ENCODE measurements at regions not wholly inside any gene's neighbourhood (a gene's known extent, or its start where the extent isn't known, plus 50 kb on each side); places are given as distances from the start of the nearest gene placed in this dataset.
"Not testable (repeated sequence)": the region's sequence is repeated elsewhere in the genome, so short reads cannot be mapped to it uniquely, and the experiment has no call there.

DNA sequence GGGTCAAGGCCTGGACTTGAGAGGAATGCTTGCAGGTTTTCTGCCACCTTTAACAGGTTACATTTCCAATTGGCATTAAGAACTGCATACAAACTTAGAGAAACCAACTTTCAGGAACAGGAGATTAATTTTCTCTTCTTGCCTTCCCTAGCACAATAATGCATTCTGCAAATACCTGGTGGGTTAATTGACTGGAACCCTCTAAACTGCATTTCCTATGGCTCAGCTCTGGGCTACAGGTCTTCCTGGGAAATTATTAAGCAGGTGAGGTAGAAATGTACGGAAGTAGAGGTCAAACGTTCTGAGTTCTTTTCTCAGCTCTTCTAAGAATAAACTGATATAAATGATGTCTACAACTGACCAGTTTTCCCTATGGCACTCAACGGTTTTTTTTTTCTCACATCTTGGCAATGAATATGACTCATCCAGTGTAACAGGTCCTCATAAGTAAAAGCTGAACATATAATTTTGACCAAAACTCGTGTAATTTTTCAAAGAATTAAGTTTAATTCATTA is 144.9 kb upstream of the PELI2 start:
- peak in 1 of 4 donors; percentile 63 for DNase-seq (ENCODE audit: low read depth in 4 of 4, low spot score in 2 of 4)

DNA sequence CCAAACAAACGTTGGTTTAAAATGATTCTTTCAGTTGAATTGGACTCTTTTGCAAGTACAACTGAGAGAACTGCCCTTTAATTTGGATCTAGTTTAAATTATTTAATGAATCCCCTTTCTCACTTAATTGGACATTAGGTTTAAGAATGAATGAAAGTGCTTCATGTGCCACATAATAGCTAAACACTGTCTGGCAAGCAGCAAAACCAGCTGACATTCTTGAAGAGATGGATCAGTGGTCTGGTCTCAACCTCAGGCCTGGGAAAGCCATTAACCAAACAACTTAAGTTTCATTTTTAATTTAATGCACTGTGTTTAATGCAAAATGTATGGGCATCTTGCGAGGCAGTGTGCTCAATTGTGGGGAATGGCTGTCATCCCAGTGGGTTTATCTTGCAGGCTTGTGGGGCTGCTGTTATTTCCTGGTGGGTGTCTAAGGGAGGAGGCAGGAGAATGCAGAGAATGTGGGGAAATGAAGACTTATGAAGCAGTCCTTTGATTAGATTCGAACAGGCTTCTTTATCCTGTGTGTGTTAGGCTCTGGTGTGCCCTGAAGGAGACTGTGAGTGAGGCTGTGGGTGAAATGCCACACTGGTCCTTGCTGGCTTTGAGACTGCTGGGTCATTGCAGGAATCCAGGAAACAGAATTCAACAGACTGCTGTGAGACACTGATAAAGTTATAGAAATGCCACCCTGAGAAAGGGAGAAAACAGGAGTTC is 144.1 kb upstream of the PELI2 start:
- DNase-seq (ENCODE audit: low read depth in 4 of 4, low spot score in 2 of 4), result no peak

GRCh38 chr14:55975281-55975910 is 142.8 kb upstream of the PELI2 start:
- DNase-seq (ENCODE audit: low read depth in 4 of 4, low spot score in 2 of 4), result no peak

- no peak for DNase-seq (ENCODE audit: low read depth in 4 of 4, low spot score in 2 of 4)
Observed at GRCh38 chr14:55976219-55976618, 142.0 kb upstream of the PELI2 start.

DNA sequence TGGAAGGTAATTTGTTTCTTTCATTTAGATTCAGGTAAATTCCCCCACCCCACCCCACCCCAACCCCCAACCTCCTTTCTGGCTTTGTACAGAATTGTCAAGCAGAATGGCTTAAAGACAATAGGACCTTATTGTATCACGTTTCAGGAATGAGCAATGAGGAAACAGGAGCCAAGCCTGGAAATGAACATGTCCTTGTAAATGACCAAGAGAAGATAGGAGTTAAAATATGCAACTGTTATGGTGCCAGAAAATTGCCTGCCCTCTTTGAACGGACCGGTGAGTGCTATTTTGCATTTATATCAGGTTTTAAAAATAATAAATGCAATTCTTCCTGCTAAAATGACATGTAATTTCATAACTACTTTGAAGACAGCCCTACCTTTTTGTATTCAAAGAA is 141.6 kb upstream of the PELI2 start:
- DNase-seq (ENCODE audit: low read depth in 4 of 4, low spot score in 2 of 4), result no peak

GRCh38 chr14:55977392-55978150 is 140.6 kb upstream of the PELI2 start:
- no peak for DNase-seq (ENCODE audit: low read depth in 4 of 4, low spot score in 2 of 4)

GRCh38 chr14:55979096-55979495 is 139.1 kb upstream of the PELI2 start:
- no peak for DNase-seq (ENCODE audit: low read depth in 4 of 4, low spot score in 2 of 4)

GRCh38 chr14:55979781-55980180 is 138.4 kb upstream of the PELI2 start:
- no peak for DNase-seq (ENCODE audit: low read depth in 4 of 4, low spot score in 2 of 4)

DNA sequence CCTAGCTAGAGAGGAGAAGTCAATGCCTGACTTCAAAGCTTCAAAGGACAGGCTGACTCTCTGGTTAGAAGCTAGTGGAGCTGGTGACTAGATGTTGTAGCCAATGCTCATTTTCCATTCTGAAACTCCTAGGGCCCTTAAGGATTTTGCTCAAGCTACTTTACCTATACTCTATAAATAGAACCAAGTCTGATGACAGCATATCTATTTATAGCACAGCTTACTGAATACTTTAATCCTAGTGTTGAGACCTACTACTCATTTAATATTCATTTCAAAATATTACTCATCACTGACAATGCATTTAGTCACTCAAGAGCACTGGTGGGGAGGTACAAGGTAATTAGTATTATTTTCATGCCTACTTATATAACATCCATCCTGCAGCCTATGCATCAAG is 137.2 kb upstream of the PELI2 start:
- DNase-seq (ENCODE audit: low read depth in 4 of 4, low spot score in 2 of 4), result no peak

DNA sequence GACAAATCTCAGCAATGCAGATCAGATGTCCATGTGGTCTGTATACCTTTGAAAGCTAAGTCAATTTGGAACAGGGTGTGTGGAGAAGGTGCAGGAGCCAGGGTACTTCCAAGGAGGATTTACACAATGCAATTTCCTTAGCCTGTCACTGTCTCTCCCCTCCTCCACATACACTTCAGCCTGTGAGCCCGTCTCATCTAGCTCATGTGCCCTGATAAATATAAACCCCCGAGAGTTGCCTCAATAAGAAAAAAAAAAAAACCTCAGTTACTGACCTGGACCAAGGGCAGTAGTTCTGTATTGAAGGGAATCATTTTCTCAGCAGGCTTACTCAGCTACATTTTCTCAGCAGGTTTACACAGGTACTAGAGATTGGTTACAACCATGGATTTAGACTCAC is 132.1 kb upstream of the PELI2 start:
- DNase-seq (ENCODE audit: low read depth in 4 of 4, low spot score in 2 of 4), result no peak

- no peak for DNase-seq (ENCODE audit: low read depth in 4 of 4, low spot score in 2 of 4)
Observed at GRCh38 chr14:56000846-56001245, 117.4 kb upstream of the PELI2 start.

GRCh38 chr14:56002342-56002741 is 115.9 kb upstream of the PELI2 start:
- DNase-seq (ENCODE audit: low read depth in 4 of 4, low spot score in 2 of 4), result no peak

DNA sequence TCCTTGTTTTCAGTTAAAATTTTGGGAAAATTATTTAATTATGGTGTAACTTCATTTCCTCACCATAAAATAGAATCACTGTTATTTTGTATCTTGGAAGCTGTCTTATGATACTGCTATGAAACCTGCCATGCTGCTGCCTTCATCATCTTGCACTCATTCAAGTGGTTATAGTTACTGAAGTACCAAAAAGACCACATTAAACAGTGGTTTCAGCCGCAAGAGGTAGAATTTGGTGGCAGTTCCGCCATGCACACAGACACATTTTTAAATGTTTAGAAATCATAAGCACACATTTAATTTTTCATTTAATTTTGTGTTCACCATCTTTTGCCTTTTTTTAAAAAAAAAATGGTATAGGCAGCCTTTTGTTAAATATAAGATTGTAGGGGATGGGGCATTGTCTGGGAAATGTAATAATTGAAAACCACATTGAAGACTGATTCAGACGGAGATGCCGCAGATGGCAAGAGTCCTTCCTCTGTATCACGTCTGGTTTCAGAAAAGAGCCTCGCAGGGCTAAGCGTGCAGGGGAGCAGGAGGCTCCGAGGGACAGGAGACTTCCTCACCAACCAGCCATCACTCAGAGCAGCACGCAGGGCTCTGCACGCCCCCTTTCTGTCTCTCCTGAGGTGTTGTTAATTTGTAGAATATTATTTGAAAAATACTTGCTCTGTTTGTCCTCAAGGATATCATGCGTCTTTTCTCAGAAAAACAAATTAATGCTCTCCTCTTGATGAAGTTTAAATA is 115.2 kb upstream of the PELI2 start:
- DNase-seq (ENCODE audit: low read depth in 4 of 4, low spot score in 2 of 4), result no peak

DNA sequence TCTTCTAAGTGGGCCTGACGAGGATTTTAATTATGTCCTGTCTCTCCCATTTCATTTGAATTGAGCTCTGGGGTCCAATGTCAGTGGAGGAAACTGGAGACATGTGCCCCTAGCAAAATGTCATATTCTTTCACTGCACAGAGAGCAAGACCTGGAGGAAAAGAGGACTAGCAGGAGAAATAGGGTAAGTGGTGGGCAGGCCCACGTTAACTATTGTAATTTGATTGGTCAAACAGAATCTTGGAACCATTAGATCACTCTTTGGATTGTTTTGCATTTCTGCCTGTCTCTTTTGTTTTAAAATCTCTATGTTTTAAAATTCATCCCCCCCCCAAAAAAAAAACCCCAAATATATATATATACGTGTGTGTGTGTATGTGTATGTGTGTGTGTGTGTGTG is 113.9 kb upstream of the PELI2 start:
- no peak for DNase-seq (ENCODE audit: low read depth in 4 of 4, low spot score in 2 of 4)

- peak in 1 of 4 donors; percentile 11 for DNase-seq (ENCODE audit: low read depth in 4 of 4, low spot score in 2 of 4)
Observed at GRCh38 chr14:56004786-56005185, 113.4 kb upstream of the PELI2 start.

GRCh38 chr14:56005191-56006053 is 112.8 kb upstream of the PELI2 start:
- DNase-seq (ENCODE audit: low read depth in 4 of 4, low spot score in 2 of 4), result peak in 1 of 4 donors; percentile 13

DNA sequence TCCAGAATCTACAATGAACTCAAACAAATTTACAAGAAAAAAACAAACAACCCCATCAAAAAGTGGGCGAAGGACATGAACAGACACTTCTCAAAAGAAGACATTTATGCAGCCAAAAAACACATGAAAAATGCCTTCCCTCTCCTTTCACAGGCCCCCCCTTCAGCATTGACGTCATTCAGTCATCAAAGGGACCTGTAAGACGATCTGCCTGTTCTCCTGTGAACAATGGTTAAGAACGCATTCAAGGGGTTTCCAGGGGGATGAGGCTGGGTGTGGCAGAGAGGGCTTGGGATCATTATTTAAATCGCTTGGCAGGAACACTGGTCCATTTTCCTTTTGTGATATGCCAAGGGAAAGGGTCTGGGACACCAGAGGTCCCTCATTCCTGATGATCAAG is 110.7 kb upstream of the PELI2 start:
- not testable (repeated sequence) for DNase-seq (ENCODE audit: low read depth in 4 of 4, low spot score in 2 of 4)

- DNase-seq (ENCODE audit: low read depth in 4 of 4, low spot score in 2 of 4), result no peak
Observed at GRCh38 chr14:56008150-56008549, 110.1 kb upstream of the PELI2 start.

- not testable (repeated sequence) for DNase-seq (ENCODE audit: low read depth in 4 of 4, low spot score in 2 of 4)
Observed at GRCh38 chr14:56008661-56009060, 109.5 kb upstream of the PELI2 start.

- no peak for DNase-seq (ENCODE audit: low read depth in 4 of 4, low spot score in 2 of 4)
Observed at GRCh38 chr14:56023661-56024081, 94.5 kb upstream of the PELI2 start.

Measured in left renal cortex interstitium (tissue), 4 donors.